Testis (tissue), 2 donors: ENCODE measurements at regions not wholly inside any gene's neighbourhood (a gene's known extent, or its start where the extent isn't known, plus 50 kb on each side); places are given as distances from the start of the nearest gene placed in this dataset.
"Not testable (repeated sequence)": the region's sequence is repeated elsewhere in the genome, so short reads cannot be mapped to it uniquely, and the experiment has no call there.

ENCODE experiments used
- CTCF ChIP-seq, 3 experiments: fragments of 450-650 bp in 2 of 3; fragments of 200-600 bp in 1 of 3; sonication (generic) in 1 of 3; IDR thresholded peaks; one replicate each; pipeline ENCODE4 v1.5.1; 2016 to 2019; ENCODE audit warnings: antibody characterized with exemption in 3 of 3, mild to moderate bottlenecking in 2 of 3, moderate library complexity in 1 of 3
- POLR2A ChIP-seq: fragments of 450-650 bp; IDR thresholded peaks from one replicate; pipeline ENCODE4 v1.6.1; 2017; ENCODE audit warnings: antibody characterized with exemption, mild to moderate bottlenecking, moderate library complexity

- not testable (repeated sequence) for TF ChIP-seq POLR2A; CTCF (IDR thresholded peaks at IDR 0.05)
Measured at GRCh38 chr3:162708394-162708793, 1211.8 kb downstream of the OTOL1 start.
